ENCODE measurements at regions not wholly inside any gene's neighbourhood (a gene's known extent, or its start where the extent isn't known, plus 50 kb on each side); places are given as distances from the start of the nearest gene placed in this dataset.

DNA sequence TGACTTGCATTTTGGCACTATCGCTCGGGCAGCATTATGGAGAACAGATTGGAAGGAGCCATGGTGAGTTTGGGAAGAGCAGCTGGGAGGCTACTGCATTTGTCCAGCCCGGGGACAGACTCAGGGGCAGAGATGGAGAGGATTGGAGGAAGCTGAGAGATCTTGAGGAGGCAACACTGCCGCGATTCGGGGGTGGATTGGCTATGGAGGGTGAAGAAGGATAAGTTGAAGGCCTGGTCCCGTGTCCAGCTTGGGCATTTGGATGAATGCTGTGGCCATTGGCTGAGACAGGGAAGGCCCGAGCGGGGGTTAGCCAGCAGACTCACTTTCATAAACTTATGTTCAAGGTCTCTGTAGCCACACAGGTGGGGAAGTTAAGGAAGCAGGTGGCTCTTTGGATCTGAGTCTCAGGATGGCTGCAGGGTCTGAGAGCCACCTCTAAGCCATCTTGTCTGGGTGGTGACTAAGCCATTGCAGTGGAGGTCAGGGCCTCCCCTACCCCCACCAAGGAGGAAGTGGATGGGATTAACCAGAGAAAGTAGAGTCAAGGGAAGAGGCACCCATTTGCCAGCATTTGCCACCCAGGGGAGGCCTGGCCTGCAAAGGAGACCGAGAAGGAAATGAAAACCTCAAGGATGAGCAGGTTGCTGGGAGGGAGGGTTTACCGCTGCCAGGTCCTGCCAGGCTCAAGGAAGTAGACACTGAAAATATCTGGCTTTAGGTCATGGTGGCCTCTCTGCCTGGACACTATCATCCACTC is 144.0 kb upstream of the TLE3 start:
- no peak for DNase-seq
- H3K27me3 ChIP-seq (ENCODE audit: control insufficient read depth, insufficient read depth, low read length), result no peaks in the 10 kb centered on the region
- no peak overlapping the region for H3K4me3 ChIP-seq (ENCODE audit: low read length in 3 of 3)
- TF ChIP-seq, protein P1, sequence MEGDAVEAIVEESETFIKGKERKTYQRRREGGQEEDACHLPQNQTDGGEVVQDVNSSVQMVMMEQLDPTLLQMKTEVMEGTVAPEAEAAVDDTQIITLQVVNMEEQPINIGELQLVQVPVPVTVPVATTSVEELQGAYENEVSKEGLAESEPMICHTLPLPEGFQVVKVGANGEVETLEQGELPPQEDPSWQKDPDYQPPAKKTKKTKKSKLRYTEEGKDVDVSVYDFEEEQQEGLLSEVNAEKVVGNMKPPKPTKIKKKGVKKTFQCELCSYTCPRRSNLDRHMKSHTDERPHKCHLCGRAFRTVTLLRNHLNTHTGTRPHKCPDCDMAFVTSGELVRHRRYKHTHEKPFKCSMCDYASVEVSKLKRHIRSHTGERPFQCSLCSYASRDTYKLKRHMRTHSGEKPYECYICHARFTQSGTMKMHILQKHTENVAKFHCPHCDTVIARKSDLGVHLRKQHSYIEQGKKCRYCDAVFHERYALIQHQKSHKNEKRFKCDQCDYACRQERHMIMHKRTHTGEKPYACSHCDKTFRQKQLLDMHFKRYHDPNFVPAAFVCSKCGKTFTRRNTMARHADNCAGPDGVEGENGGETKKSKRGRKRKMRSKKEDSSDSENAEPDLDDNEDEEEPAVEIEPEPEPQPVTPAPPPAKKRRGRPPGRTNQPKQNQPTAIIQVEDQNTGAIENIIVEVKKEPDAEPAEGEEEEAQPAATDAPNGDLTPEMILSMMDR (IDR thresholded peaks at IDR 0.05; ENCODE audit: borderline replicate concordance, extremely low read depth, insufficient read depth), result no peak
- H3K9ac ChIP-seq (ENCODE audit: low read length in 3 of 3), result no peak overlapping the region
- no peaks in the 10 kb centered on the region for H3K4me1 ChIP-seq (ENCODE audit: control insufficient read depth in 2 of 3, insufficient read depth in 2 of 3, low read depth in 1 of 3, low read length in 3 of 3)
- H3K36me3 ChIP-seq (ENCODE audit: control insufficient read depth in 2 of 3, insufficient read depth in 3 of 3, low read length in 3 of 3), result no peaks in the 10 kb centered on the region
- intact Hi-C loops (cut with DNase I), result no loop called here
- H3K9me3 ChIP-seq (ENCODE audit: control insufficient read depth in 2 of 3, insufficient read depth in 1 of 3, low read length in 3 of 3), result no peaks in the 10 kb centered on the region
- FAIRE-seq, result no peak
- H3K27ac ChIP-seq (ENCODE audit: low read depth in 2 of 2, low read length in 2 of 2), result no peak overlapping the region

DNA sequence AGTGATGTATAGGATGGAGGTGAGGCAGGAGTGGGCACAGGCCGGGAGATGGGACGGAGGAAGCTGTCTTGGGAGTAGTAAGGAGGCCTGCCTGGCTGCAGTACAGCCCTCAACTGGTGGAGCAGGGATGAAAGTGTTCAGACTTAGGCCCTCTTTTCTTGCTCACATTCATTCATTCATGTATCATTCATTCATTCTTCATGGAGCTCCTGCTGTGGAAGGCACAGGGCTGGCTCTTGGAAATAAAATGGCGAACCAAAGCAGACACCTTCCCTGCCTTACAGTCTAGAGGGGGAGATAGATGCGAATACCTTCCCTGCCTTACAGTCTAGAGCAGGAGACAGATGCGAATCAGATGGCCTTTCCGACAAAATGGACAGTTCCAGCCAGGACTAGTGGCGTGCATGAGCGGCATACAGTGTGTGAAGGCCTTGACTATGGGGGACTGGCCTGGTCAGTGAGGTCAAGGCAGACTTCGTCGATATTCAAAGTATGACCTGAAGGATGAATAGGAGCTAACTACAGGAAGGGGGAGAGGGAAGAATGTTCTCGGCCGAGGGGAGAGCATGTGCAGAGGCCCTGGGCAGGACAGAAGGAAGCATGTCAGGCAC is 143.2 kb upstream of the TLE3 start:
- intact Hi-C loops (cut with DNase I), result no loop called here
- H3K4me1 ChIP-seq (ENCODE audit: control insufficient read depth in 2 of 3, insufficient read depth in 2 of 3, low read depth in 1 of 3, low read length in 3 of 3), result no peaks in the 10 kb centered on the region
- H3K27me3 ChIP-seq (ENCODE audit: control insufficient read depth, insufficient read depth, low read length), result no peaks in the 10 kb centered on the region
- no peaks in the 10 kb centered on the region for H3K9me3 ChIP-seq (ENCODE audit: control insufficient read depth in 2 of 3, insufficient read depth in 1 of 3, low read length in 3 of 3)
- DNase-seq, result no peak
- TF ChIP-seq, protein P1 (IDR thresholded peaks at IDR 0.05; ENCODE audit: borderline replicate concordance, extremely low read depth, insufficient read depth), result no peak
- H3K4me3 ChIP-seq (ENCODE audit: low read length in 3 of 3), result no peak overlapping the region
- H3K36me3 ChIP-seq (ENCODE audit: control insufficient read depth in 2 of 3, insufficient read depth in 3 of 3, low read length in 3 of 3), result no peaks in the 10 kb centered on the region
- H3K27ac ChIP-seq (ENCODE audit: low read depth in 2 of 2, low read length in 2 of 2), result no peak overlapping the region
- FAIRE-seq, result no peak
- no peak overlapping the region for H3K9ac ChIP-seq (ENCODE audit: low read length in 3 of 3)

DNA sequence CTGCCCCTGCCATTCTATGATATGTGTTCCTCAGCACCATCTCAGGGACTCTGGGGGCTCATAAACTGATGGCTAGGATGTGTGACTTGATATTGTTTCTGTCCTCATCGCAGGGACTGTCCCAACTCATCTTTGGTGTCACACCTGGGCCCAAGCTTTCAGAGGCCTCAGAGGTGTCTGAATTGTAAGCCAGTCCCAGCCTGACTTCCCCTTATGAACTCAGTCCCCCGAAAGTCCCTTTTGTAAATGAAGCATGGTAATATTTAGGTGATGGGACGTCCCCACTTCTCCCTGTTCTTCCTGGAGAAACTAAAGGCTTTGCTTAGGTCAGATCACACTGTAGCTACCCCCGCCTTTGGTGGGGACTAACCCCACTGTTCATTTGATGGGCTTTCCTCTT is 142.4 kb upstream of the TLE3 start:
- H3K27me3 ChIP-seq (ENCODE audit: control insufficient read depth, insufficient read depth, low read length), result no peaks in the 10 kb centered on the region
- H3K36me3 ChIP-seq (ENCODE audit: control insufficient read depth in 2 of 3, insufficient read depth in 3 of 3, low read length in 3 of 3), result no peaks in the 10 kb centered on the region
- no peak overlapping the region for H3K4me3 ChIP-seq (ENCODE audit: low read length in 3 of 3)
- TF ChIP-seq, protein P1 (IDR thresholded peaks at IDR 0.05; ENCODE audit: borderline replicate concordance, extremely low read depth, insufficient read depth), result no peak
- DNase-seq (no peak), FAIRE-seq (no peak)
- no peaks in the 10 kb centered on the region for H3K4me1 ChIP-seq (ENCODE audit: control insufficient read depth in 2 of 3, insufficient read depth in 2 of 3, low read depth in 1 of 3, low read length in 3 of 3)
- H3K9ac ChIP-seq (ENCODE audit: low read length in 3 of 3), result no peak overlapping the region
- no peaks in the 10 kb centered on the region for H3K9me3 ChIP-seq (ENCODE audit: control insufficient read depth in 2 of 3, insufficient read depth in 1 of 3, low read length in 3 of 3)
- intact Hi-C loops (cut with DNase I), result no loop called here
- no peak overlapping the region for H3K27ac ChIP-seq (ENCODE audit: low read depth in 2 of 2, low read length in 2 of 2)
